Suprapubic skin (tissue), 4 donors: ENCODE measurements at regions not wholly inside any gene's neighbourhood (a gene's known extent, or its start where the extent isn't known, plus 50 kb on each side); places are given as distances from the start of the nearest gene placed in this dataset.

Source experiments
- EP300 ChIP-seq: sonication (generic); formaldehyde crosslinking; IDR thresholded peaks from one replicate; pipeline ENCODE4 v1.6.1; 2017; ENCODE audit warnings: antibody characterized with exemption
- POLR2A ChIP-seq, 2 donors: fragments of 450-650 bp; IDR thresholded peaks; one replicate each; pipeline ENCODE4 v1.6.1; 2017; ENCODE audit warnings: antibody characterized with exemption in 2 of 2, mild to moderate bottlenecking in 2 of 2, moderate library complexity in 2 of 2
- POLR2AphosphoS5 ChIP-seq, 3 donors: sonication (generic); formaldehyde crosslinking; IDR thresholded peaks; one replicate each; pipeline ENCODE4 v1.6.1; 2017; ENCODE audit warnings: antibody characterized with exemption in 3 of 3
- TF ChIP-seq, protein P1 (sequence below), 2 donors: fragments of 200-600 bp in 1 of 2; fragments of 450-650 bp in 1 of 2; sonication (generic) in 1 of 2; IDR thresholded peaks; one replicate each; pipeline ENCODE4 v1.5.1; 2016 to 2019; ENCODE audit warnings: antibody characterized with exemption in 2 of 2, mild to moderate bottlenecking in 1 of 2, moderate library complexity in 1 of 2

GRCh38 chr13:34070544-34071303 is 252.8 kb downstream of the RFC3 start:
- no peak for TF ChIP-seq EP300
- TF ChIP-seq, protein P1, sequence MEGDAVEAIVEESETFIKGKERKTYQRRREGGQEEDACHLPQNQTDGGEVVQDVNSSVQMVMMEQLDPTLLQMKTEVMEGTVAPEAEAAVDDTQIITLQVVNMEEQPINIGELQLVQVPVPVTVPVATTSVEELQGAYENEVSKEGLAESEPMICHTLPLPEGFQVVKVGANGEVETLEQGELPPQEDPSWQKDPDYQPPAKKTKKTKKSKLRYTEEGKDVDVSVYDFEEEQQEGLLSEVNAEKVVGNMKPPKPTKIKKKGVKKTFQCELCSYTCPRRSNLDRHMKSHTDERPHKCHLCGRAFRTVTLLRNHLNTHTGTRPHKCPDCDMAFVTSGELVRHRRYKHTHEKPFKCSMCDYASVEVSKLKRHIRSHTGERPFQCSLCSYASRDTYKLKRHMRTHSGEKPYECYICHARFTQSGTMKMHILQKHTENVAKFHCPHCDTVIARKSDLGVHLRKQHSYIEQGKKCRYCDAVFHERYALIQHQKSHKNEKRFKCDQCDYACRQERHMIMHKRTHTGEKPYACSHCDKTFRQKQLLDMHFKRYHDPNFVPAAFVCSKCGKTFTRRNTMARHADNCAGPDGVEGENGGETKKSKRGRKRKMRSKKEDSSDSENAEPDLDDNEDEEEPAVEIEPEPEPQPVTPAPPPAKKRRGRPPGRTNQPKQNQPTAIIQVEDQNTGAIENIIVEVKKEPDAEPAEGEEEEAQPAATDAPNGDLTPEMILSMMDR (IDR thresholded peaks at IDR 0.05), result no peak
- TF ChIP-seq POLR2A (IDR thresholded peaks at IDR 0.05), result no peak
- no peak for TF ChIP-seq POLR2AphosphoS5 (IDR thresholded peaks at IDR 0.05)
